Cardiac fibroblast (primary cell): ENCODE measurements at regions not wholly inside any gene's neighbourhood (a gene's known extent, or its start where the extent isn't known, plus 50 kb on each side); places are given as distances from the start of the nearest gene placed in this dataset.

Source experiments
- DNase-seq, 2 donors: peaks; one replicate each; pipeline versions ENCODE4 v3.0.0 to v3.0.0-alpha.2; 2010; ENCODE audit warnings: low read depth in 2 of 2
- H3K4me3 ChIP-seq, 2 donors: replicated peaks in 1 of 2; 1 replicate in 1 of 2; 2 replicates in 1 of 2; pipeline ENCODE4 v1.5.1; 2011; ENCODE audit warnings: low read depth in 2 of 2, low read length in 2 of 2, mild to moderate bottlenecking in 2 of 2, moderate library complexity in 1 of 2
- TF ChIP-seq, protein P1 (sequence below): IDR thresholded peaks from one replicate; pipeline ENCODE4 v1.5.1; 2011; ENCODE audit warnings: low read depth, mild to moderate bottlenecking, low read length, inconsistent platforms

DNA sequence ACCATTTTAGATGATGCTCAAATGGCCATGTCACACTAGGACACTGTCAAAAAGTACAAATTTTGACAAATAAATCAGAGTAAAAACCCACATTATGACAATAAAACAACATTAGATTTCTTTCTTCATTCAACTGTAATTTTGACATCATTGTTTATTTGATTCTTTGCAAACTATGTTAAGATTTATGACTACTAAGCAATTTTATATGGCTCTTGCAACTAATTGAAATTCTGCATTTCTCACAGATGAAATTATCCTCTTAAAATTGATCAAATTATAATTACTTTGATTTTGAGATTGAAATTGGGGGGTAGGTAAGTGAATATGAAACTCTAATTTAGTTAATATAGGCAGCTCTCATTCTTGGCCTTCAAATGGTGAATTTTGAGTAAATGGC, 59.8 kb downstream of the ATOH1 start:
- no peak overlapping the region for H3K4me3 ChIP-seq
- TF ChIP-seq, protein P1, sequence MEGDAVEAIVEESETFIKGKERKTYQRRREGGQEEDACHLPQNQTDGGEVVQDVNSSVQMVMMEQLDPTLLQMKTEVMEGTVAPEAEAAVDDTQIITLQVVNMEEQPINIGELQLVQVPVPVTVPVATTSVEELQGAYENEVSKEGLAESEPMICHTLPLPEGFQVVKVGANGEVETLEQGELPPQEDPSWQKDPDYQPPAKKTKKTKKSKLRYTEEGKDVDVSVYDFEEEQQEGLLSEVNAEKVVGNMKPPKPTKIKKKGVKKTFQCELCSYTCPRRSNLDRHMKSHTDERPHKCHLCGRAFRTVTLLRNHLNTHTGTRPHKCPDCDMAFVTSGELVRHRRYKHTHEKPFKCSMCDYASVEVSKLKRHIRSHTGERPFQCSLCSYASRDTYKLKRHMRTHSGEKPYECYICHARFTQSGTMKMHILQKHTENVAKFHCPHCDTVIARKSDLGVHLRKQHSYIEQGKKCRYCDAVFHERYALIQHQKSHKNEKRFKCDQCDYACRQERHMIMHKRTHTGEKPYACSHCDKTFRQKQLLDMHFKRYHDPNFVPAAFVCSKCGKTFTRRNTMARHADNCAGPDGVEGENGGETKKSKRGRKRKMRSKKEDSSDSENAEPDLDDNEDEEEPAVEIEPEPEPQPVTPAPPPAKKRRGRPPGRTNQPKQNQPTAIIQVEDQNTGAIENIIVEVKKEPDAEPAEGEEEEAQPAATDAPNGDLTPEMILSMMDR, result no peak
- DNase-seq, result no peak

DNA sequence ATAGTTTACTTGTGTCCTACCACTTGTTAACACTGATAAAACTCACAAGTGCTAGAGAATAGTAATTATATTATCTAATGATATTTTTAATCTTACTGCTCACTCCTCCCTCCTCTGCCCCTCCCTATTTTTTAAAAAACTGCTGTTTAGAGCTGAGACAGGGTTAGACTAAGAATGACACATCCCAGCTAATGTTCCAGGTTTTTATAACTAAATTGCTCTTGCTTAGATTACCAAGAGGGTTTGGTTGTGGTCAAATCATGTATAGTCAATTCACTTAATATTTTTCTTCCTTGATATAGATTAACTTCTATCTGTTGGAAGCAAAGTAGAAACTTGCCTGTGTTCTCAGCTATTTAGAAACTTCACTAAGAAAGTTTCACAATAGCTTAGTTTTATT, 60.2 kb downstream of the ATOH1 start:
- TF ChIP-seq, protein P1, result no peak
- H3K4me3 ChIP-seq, result no peak overlapping the region
- DNase-seq, result no peak

DNA sequence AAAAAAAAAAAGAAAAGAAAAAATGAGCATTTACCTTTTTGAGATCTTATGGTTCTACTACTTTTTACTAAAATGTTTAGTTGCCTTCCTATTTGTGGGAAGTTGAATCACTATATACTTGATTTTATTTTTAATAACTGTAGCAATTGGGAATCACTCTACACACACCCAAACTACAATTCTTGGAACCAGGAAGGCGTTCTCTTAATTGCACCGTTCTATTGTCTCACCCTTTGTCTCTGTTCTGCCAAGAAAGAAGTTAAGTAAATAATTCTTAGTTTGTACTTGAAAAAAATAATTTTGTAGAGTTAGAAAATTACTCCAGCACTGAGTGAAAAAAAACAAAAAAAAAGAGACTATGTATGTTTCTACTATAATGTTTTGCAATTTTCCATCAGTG, 62.7 kb downstream of the ATOH1 start:
- no peak overlapping the region for H3K4me3 ChIP-seq
- no peak for DNase-seq
- TF ChIP-seq, protein P1, result no peak

DNA sequence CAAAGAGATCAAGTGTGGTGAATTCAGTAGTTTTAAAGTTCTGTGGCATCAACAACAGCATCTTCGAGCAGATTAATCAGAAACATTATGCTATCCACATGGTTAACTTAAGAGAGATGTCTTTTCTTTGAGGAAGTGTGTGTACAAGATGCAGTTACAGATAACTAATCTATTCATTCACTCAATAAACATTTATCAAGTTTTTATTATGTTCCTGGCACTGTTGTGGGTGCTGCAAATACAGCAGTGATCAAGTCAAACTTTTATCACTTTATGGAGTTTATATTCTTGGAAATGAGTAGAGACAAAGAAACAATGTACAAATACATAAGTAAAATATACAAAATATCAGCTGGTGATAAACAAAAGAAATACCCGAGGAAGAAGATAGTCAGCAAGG, 66.4 kb downstream of the ATOH1 start:
- no peak for DNase-seq
- TF ChIP-seq, protein P1, result no peak
- H3K4me3 ChIP-seq, result no peak overlapping the region

DNA sequence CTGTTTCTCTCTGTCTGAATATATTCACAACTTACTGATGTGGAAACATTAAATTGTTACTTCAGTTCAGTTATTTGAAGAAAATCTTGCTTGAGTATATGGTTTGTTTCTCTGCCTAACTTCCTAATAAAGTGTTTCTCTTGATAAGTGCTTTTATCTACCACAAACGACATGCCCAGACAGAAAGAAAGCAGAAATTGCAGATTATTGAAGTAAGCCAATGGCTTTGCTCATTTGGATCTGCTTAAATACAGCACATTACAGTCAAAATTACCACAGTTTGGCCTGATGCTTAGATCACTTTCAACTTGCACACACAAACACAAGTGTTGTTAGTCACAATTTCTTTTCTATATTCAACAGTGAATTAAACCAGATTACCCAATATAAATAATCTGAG, 68.0 kb downstream of the ATOH1 start:
- no peak for DNase-seq
- TF ChIP-seq, protein P1, result no peak
- H3K4me3 ChIP-seq, result no peak overlapping the region

DNA sequence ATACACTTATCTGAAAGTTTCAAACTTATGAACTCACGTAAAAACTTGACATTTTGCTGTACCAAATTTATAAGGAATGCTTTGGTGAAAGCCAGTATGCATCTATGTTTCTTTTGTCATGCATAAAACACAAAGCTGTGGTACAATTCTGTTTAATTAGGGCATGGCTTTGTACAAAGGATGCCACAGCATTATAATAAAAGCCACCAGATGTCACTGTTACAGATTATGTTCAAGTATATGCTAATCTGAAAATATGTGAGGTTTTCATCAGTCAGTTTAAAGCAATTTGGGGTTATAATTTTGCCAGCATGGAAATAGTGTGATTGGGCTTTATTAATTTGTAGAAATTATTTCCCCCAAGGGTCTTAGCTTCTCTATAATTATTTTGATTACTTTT, 69.0 kb downstream of the ATOH1 start:
- TF ChIP-seq, protein P1, result no peak
- DNase-seq, result peak; percentile 0 to 12

DNA sequence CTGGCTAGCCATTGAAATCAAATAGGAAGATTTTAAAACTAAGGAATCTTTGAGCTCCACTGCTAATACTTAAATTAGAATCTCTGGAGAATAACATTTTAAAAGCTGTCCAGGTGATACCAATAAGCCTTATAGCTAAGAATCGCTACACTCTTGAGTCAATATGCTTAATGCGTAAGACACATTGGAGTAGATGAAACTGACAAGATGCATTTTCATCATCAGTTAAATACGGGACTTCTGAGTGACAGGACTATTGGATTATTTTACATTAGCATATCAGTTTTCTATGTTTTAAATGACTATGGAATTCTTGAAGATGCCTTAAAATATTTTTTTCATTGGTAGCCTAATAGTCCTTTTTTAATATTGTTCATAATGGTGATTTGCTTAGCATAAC, 80.2 kb downstream of the ATOH1 start:
- DNase-seq, result no peak
- TF ChIP-seq, protein P1, result no peak
- no peak overlapping the region for H3K4me3 ChIP-seq

More for the DNA sequence above, 69.0 kb downstream of the ATOH1 start:
- H3K4me3 ChIP-seq, result no peak overlapping the region
